Stimulated activated CD4-positive, alpha-beta T cell treated with anti-CD3 and anti-CD28 coated beads, Interleukin-4, amount 100 ng/mL, for 4 hours (primary cell): ENCODE measurements at regions not wholly inside any gene's neighbourhood (a gene's known extent, or its start where the extent isn't known, plus 50 kb on each side); places are given as distances from the start of the nearest gene placed in this dataset.

ENCODE experiments used
- DNase-seq, 2 experiments: peaks; one replicate each; pipeline ENCODE4 v3.0.0-alpha.2; 2020

DNA sequence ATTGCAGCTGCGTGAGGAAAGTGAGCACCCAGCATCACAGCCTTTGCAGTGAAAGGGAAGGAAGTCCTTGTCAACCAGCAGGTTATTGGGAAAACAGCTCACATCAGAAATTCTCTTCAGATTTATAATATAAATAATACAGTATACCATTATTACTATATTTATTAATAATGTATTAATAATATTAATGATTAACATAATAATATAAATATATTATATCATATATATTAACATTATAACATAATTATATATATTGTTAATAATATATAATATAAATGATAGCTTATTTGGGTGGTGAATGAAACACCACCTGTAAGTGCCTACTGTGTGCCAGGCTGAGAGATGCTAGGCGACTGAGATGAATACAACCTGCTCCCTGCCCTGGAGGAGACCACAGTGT lies 423.0 kb downstream of the TCERG1L start:
- no peak for DNase-seq

DNA sequence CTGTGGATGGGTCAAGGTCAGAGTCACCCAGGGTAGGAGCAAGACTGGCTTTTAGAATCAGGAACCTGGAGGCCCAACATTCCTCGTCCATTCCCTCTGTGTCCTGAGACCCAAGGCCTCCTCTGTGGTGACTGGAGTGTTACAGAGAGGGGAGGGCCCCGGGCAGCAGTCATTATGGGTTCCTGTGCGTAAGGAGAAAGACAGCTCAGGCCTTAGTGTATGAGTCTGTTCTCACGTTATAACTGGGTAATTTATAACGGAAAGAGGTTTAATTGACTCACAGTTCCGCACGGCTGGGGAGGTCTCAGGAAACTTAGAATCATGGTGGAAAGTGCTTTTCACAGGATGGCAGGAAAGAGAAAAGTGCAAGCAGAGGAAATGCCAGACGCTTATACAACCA lies 422.3 kb downstream of the TCERG1L start:
- no peak for DNase-seq

DNA sequence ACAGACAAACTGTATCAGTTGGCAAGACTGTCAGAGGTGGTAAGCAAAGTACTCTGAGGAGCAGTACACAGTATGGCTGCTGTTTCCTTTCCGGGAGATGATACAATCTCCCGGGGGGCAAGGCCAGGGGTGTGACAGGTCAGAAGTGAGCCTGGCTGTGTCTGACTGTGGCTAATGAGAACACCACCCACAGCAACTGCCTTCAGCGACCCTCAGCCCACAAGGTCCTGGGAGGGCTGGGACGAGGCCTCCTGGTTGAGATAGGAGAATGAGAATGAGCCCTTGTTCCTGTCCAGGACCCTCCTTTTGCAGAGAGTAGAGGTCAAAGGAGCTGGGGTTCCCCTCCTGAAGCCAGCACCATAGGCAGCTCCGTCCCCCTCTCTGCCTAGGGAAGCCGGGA lies 421.7 kb downstream of the TCERG1L start:
- no peak for DNase-seq

GRCh38 chr10:130891066-130891465 lies 420.5 kb downstream of the TCERG1L start:
- DNase-seq: no peak

DNA sequence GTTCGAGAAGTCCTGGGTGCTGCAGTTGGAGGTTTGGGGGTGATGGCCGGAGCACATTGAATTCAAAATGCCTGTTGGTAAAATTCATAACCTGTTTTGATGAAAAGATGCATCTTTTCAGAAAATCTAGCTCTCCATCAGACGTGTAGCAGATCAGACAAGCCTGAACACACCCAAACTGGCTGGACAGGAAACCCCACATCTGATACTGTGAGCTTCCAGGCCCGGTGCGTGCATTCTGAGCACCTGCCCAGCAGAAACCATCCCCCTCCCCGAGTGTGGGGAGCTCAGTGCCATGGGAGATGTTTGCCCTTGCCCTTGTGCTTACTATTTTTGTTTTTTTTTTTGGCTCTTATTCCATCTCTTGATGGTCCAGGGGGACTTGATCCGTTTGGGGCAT lies 417.1 kb downstream of the TCERG1L start:
- no peak for DNase-seq

DNA sequence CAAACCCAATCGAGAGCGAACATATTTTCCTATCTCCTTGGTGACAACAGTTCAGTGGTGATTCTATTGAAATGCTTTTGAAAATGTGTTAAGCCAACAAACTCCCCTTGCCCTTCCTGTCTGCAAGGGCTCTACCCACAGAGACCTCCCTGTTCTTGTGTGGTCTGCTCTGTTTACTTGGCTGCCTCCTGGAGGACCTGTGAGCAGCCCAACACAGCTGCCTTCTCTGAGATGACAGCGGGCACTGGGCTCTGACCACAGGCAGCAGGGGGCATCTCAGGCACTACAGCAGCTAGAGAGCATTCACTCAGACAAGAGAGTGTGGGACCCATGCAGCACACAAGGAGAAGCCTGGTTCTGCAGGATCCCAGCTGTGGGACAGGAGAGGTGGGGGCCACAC lies 416.4 kb downstream of the TCERG1L start:
- DNase-seq: no peak

DNA sequence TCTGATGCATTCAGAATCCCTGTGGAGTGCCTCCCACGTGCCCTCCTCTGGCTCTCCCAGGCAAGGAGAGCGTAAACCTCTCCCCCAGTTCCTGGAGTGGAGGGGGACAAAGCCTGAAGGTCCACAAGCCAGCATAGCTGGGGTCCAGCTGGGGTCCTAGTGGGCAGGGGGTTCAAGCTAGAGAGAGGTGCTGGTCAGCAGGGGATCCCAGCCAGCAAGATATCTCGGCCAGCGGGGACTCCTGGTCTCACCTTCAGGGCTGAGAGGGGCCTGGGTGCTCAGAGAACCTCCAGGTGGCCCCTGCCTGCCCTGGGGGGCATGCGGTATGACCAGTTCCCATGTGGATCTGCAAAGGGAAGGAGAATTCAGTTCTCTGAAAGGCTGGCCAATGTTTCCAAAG lies 413.7 kb downstream of the TCERG1L start:
- DNase-seq: no peak

- no peak for DNase-seq
Measured at GRCh38 chr10:130898381-130898780, 413.1 kb downstream of the TCERG1L start.

GRCh38 chr10:130899856-130900255 lies 411.7 kb downstream of the TCERG1L start:
- DNase-seq: no peak

- no peak for DNase-seq
Measured at GRCh38 chr10:130900441-130901160, 410.9 kb downstream of the TCERG1L start.

- DNase-seq: no peak
Measured at GRCh38 chr10:130901311-130902165, 410.0 kb downstream of the TCERG1L start.

DNA sequence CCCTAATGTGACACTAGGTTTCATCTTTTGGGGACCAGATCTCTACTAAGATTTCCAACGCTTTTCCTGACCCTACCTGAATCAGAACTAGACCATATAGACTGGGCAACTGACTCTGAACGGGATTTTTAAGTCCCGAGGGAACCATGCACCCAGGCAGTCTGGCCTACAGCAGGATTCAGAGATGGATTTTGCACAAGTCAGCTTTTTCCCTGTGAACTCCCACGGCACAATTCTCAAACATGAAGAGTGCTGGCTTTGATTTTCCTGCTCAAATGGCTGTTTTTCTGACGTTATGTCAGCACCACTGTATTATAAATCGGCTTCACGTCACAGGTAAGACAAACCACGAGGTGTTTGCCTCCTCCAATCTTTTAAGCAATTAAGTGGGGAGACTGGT lies 409.1 kb downstream of the TCERG1L start:
- DNase-seq: no peak

DNA sequence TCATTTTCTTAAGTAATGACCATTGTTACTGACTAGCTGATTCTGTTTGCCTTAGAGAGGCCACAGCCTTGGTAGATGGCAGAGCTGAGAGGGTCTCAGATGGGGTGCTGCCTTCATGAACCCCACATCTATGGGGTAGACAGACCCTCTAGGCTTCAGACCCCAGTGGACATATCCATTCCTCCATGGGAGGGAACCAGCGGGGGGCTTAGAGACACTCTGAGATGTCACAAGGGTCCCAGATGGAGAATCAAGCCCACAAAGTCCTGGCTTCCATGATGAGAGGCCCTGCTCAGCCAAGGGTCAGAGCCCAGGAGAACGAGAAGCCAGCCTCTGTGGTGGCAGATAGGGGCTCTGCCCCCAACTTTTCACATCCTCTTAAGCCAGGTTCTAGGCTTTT lies 408.6 kb downstream of the TCERG1L start:
- DNase-seq: no peak

DNA sequence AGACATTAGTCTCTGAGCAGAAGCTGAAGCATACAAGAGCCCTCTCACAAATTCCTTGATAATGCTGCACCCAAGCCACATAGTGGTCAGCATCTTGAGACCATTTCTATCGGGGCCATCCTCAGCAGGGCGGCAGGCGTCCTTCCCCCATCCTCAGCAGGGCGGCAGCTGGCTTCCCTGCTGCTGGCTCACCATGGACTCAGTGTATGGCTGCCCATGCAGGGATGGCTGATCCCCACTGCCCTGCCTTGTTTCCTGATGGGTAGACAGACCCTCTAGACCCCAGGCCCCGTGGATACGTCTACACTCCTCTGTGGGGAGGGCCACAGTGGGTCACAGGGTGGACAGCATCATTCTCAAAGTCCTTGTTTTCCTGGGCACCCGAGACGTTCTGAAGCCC lies 406.8 kb downstream of the TCERG1L start:
- DNase-seq: no peak

DNA sequence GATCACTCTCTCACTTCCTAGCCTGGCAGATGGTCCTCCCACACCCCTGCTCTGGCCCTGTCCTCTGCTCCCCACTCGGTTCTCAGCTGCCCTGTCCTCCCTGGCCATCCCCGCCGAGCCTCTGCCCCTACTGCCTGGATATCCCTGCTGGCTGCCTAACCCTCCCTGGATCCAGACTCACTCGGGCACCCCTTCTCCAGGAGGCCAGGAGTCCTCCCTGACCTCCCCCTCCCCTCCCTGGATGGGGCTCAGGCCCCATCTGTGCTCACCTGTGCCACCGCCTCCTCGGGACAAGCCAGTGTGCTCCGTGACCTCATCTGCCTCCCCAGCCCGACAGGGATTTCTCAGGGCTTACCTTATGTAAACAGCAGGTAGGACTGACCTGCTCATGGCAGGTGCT lies 406.1 kb downstream of the TCERG1L start:
- no peak for DNase-seq

GRCh38 chr10:130905921-130906320 lies 405.6 kb downstream of the TCERG1L start:
- DNase-seq: no peak

GRCh38 chr10:130910848-130911247 lies 400.7 kb downstream of the TCERG1L start:
- no peak for DNase-seq

DNA sequence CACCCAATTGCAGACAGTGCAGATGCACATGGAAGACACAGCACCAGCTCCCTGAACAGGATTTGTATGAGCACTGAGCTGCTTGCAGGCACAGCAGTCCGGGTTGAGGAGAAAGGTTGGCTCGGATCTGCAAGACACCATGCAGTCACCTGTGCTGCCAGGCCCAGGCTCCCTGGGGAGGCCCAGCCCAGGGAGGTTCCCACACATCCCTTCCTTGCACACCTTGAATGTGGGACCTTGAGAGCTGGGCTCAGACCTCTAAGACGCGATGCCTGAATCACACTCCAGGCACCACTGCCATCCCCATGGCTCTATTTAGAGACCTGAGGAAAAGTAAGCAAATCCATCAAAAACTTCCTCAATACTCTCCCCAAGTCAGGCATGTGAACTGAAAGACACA lies 397.7 kb downstream of the TCERG1L start:
- DNase-seq: no peak

GRCh38 chr10:130914367-130914766 lies 397.2 kb downstream of the TCERG1L start:
- no peak for DNase-seq

GRCh38 chr10:130915065-130915464 lies 396.5 kb downstream of the TCERG1L start:
- no peak for DNase-seq

- DNase-seq: no peak
Measured at GRCh38 chr10:130921461-130921860, 390.1 kb downstream of the TCERG1L start.

DNA sequence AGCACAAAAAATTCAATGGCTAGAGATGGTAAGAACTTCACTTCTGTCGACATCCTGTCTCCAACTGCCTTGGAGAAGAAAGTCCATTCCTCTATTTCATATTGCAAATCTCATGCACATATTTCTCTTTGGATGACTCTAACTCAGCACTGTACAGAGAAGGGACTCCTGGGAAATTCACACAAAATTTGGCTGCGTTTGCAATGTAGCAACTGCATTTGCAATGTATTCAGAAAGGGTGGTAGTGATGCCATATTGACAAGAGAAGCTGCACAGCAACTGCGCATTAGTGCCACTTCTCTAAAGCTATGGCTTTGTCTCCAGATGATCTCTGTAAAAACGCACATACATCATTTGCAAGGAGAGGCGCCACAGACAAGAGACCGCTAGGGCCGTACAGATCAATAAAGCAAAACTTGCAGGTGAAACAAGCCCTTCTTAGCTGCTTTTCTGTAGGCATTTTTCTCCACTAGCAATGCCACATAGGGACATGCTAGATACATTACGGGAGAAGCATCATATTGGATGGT lies 389.5 kb downstream of the TCERG1L start:
- no peak for DNase-seq

DNA sequence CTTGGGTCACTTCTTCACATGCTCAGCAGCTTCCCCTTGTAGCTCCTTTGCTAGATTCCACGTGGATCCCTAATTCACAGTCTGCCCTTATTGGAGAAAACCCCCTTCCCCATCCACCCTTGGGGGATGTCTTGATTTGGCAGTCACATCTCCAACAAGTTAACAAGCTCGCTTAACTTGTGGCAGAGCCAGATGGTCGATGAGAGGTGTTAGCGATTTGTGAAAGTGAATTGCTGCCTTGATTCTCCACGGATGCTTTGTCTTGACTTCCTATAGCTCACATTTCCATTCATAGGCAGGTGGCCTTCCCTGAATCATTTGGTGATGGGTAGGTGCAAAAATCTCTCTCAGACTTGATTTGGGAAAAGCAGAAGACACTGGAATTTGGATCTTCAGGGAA lies 387.9 kb downstream of the TCERG1L start:
- DNase-seq: no peak

GRCh38 chr10:130924138-130924819 lies 387.2 kb downstream of the TCERG1L start:
- no peak for DNase-seq
